ENCODE measurements at regions not wholly inside any gene's neighbourhood (a gene's known extent, or its start where the extent isn't known, plus 50 kb on each side); places are given as distances from the start of the nearest gene placed in this dataset.

GRCh38 chr12:107543841-107544240, 141.8 kb upstream of the PWP1 start:
- TF ChIP-seq CTCF (IDR thresholded peaks at IDR 0.05), result no peak
- TF ChIP-seq POLR2A (IDR thresholded peaks at IDR 0.05), result no peak
